GM19324 (cell line): ENCODE measurements at regions not wholly inside any gene's neighbourhood (a gene's known extent, or its start where the extent isn't known, plus 50 kb on each side); places are given as distances from the start of the nearest gene placed in this dataset.
"Not testable (repeated sequence)": the region's sequence is repeated elsewhere in the genome, so short reads cannot be mapped to it uniquely, and the experiment has no call there.

Source experiments
- ATAC-seq: cut with Tn5 transposase; IDR thresholded peaks from one replicate; pipeline ENCODE4 v1.9.1; 2021; ENCODE audit warnings: mild to moderate bottlenecking, moderate library complexity; ENCODE audit not compliant: unreplicated experiment, low FRiP score

GRCh38 chr11:29190313-29190712, 826.5 kb downstream of the KCNA4 start:
- no peak for ATAC-seq

GRCh38 chr11:29187215-29187614, 829.6 kb downstream of the KCNA4 start:
- ATAC-seq: no peak

- no peak for ATAC-seq
Observed at GRCh38 chr11:29184939-29185890, 831.6 kb downstream of the KCNA4 start.

- ATAC-seq: no peak
Observed at GRCh38 chr11:29183301-29183700, 833.5 kb downstream of the KCNA4 start.

- ATAC-seq: no peak
Observed at GRCh38 chr11:29173660-29174062, 843.2 kb downstream of the KCNA4 start.

- ATAC-seq: no peak
Observed at GRCh38 chr11:29171360-29171950, 845.4 kb downstream of the KCNA4 start.

- no peak for ATAC-seq
Observed at GRCh38 chr11:29166306-29166705, 850.5 kb downstream of the KCNA4 start.

GRCh38 chr11:29163231-29163630, 853.6 kb downstream of the KCNA4 start:
- no peak for ATAC-seq

GRCh38 chr11:29162491-29162890, 854.3 kb downstream of the KCNA4 start:
- no peak for ATAC-seq

GRCh38 chr11:29161191-29161590, 855.6 kb downstream of the KCNA4 start:
- ATAC-seq: no peak

- no peak for ATAC-seq
Observed at GRCh38 chr11:29159552-29160465, 857.0 kb downstream of the KCNA4 start.

- no peak for ATAC-seq
Observed at GRCh38 chr11:29153078-29153477, 863.8 kb downstream of the KCNA4 start.

- ATAC-seq: not testable (repeated sequence)
Observed at GRCh38 chr11:29142573-29142972, 874.3 kb downstream of the KCNA4 start.

- ATAC-seq: no peak
Observed at GRCh38 chr11:29135504-29135903, 881.3 kb downstream of the KCNA4 start.

- ATAC-seq: no peak
Observed at GRCh38 chr11:29131055-29131454, 885.8 kb downstream of the KCNA4 start.

- no peak for ATAC-seq
Observed at GRCh38 chr11:29129844-29130243, 887.0 kb downstream of the KCNA4 start.

GRCh38 chr11:29127461-29127860, 889.4 kb downstream of the KCNA4 start:
- ATAC-seq: no peak

- no peak for ATAC-seq
Observed at GRCh38 chr11:29125606-29126005, 891.2 kb downstream of the KCNA4 start.

- ATAC-seq: no peak
Observed at GRCh38 chr11:29124470-29124869, 892.4 kb downstream of the KCNA4 start.

GRCh38 chr11:29119707-29120618, 896.9 kb downstream of the KCNA4 start:
- ATAC-seq: no peak
